OCI-LY3 (cell line): ENCODE measurements at regions not wholly inside any gene's neighbourhood (a gene's known extent, or its start where the extent isn't known, plus 50 kb on each side); places are given as distances from the start of the nearest gene placed in this dataset.

Experiments used
- H2AFZ ChIP-seq: fragments of 200-600, 300-600 bp; shearing (Covaris generic); 2 replicates; pipeline ENCODE4 v1.6.0; 2014; ENCODE audit warnings: antibody characterized with exemption, low read depth, low read length
- H3K27ac ChIP-seq: fragments of 200-600, 300-600 bp; sonication (generic); 2 replicates; pipeline ENCODE4 v1.5.1; 2014; ENCODE audit warnings: mild to moderate bottlenecking, low read length, moderate library complexity, mixed read lengths
- H3K27me3 ChIP-seq: fragments of 200-600, 300-600 bp; sonication (generic); 2 replicates; pipeline ENCODE4 v1.6.1; 2014; ENCODE audit warnings: low read depth, low read length, mixed read lengths
- H3K36me3 ChIP-seq: fragments of 200-600, 300-600 bp; sonication (generic); replicated peaks from 2 replicates; pipeline ENCODE3; 2014; ENCODE audit warnings: low read depth, low read length, mixed read lengths
- H3K4me1 ChIP-seq: fragments of 300-600, 200-600 bp; sonication (generic); 2 replicates; pipeline ENCODE4 v1.6.1; 2014; ENCODE audit warnings: low read length, mixed read lengths
- H3K4me2 ChIP-seq: fragments of 200-600, 300-600 bp; sonication (generic); 2 replicates; pipeline ENCODE4 v1.6.1; 2014; ENCODE audit warnings: low read length, mixed read lengths
- H3K4me3 ChIP-seq: fragments of 300-600, 200-600 bp; sonication (generic); 2 replicates; pipeline ENCODE4 v1.5.1; 2014; ENCODE audit warnings: antibody characterized with exemption, mild to moderate bottlenecking, low read length, moderate library complexity
- H3K79me2 ChIP-seq: fragments of 300-600, 200-600 bp; shearing (Covaris generic); 2 replicates; pipeline ENCODE4 v1.6.1; 2014; ENCODE audit warnings: mild to moderate bottlenecking, low read length, mixed read lengths
- H3K9ac ChIP-seq: fragments of 300-600, 200-600 bp; shearing (Covaris generic); 2 replicates; pipeline ENCODE4 v1.6.0; 2014; ENCODE audit warnings: mild to moderate bottlenecking, low read length, moderate library complexity
- H3K9me3 ChIP-seq: fragments of 200-600, 300-600 bp; shearing (Covaris generic); 2 replicates; pipeline ENCODE4 v1.6.1; 2014; ENCODE audit warnings: low read length, mixed read lengths; ENCODE audit not compliant: insufficient read depth
- H4K20me1 ChIP-seq: fragments of 200-600, 300-600 bp; sonication (generic); 2 replicates; pipeline ENCODE4 v1.6.1; 2016; ENCODE audit warnings: low read length, mixed read lengths; ENCODE audit not compliant: insufficient read depth
- EZH2phosphoT487 ChIP-seq: fragments of 200-600 bp; shearing (Covaris generic); IDR thresholded peaks from 2 replicates; pipeline ENCODE4 v1.6.1; 2018; ENCODE audit warnings: antibody characterized with exemption, mixed run types, low read depth
- TF ChIP-seq, protein P1 (sequence below): fragments of 200-600, 300-600 bp; sonication (generic); IDR thresholded peaks from 2 replicates; pipeline ENCODE4 v1.5.1; 2014; ENCODE audit warnings: antibody characterized with exemption, low read length, low read depth

DNA sequence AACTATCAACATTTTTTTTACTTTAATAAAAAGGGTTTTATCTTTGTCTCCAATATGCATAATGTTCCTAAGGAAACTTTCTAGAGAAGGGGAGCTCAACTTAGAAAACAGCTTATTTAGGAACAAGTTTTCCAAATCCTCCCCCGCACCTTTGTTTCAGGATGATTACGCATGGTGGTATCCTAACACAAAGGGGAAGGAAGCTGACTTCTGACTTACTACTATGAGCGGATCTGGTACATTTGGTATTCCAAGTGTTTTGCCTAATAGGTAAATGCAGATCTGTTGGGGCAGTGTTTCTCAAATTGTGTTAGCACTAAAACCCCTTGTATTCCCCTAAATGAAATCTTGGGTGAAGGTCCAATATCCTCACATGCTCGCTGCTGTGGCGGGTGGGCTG, 229.3 kb upstream of the KLF14 start:
- H3K27me3 ChIP-seq: no peaks in the 10 kb centered on the region
- H3K27ac ChIP-seq: peak overlapping the region; percentile 58
- peaks cover 5% of the 10 kb centered on the region; the same call in 1 of the 2 replicates for H4K20me1 ChIP-seq
- H3K4me1 ChIP-seq: peaks cover 54% of the 10 kb centered on the region
- H3K36me3 ChIP-seq: peaks cover 19% of the 10 kb centered on the region
- H3K9me3 ChIP-seq: no peaks in the 10 kb centered on the region
- TF ChIP-seq, protein P1, sequence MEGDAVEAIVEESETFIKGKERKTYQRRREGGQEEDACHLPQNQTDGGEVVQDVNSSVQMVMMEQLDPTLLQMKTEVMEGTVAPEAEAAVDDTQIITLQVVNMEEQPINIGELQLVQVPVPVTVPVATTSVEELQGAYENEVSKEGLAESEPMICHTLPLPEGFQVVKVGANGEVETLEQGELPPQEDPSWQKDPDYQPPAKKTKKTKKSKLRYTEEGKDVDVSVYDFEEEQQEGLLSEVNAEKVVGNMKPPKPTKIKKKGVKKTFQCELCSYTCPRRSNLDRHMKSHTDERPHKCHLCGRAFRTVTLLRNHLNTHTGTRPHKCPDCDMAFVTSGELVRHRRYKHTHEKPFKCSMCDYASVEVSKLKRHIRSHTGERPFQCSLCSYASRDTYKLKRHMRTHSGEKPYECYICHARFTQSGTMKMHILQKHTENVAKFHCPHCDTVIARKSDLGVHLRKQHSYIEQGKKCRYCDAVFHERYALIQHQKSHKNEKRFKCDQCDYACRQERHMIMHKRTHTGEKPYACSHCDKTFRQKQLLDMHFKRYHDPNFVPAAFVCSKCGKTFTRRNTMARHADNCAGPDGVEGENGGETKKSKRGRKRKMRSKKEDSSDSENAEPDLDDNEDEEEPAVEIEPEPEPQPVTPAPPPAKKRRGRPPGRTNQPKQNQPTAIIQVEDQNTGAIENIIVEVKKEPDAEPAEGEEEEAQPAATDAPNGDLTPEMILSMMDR: no peak
- TF ChIP-seq EZH2phosphoT487: no peak
- no peak overlapping the region for H2AFZ ChIP-seq
- H3K79me2 ChIP-seq: peaks cover 58% of the 10 kb centered on the region
- peak overlapping the region; percentile 67 for H3K4me3 ChIP-seq
- peak overlapping the region; percentile 78 for H3K4me2 ChIP-seq
- peak overlapping the region; percentile 32 for H3K9ac ChIP-seq

DNA sequence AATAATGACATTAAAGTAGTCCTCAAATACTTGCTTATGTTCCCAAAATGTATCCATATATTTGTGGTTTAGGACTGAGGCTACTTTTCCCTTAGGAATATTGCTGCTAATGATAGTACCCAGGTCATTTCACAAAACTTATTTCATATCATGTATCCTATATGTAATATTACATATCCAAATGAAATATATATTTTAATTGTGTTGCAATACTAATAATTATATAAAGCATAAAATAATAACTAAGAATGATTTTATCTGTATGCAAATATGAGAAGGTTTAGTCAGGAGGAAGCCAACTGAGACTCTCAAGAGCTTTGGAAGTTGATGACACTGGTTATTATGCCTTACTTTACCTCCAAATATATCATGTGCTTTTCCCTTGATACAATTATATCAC, 231.5 kb upstream of the KLF14 start:
- Histone ChIP-seq H3K27ac (no peak overlapping the region), H3K9me3 (no peaks in the 10 kb centered on the region), H3K9ac (no peak overlapping the region), H3K4me3 (no peak overlapping the region), H3K4me2 (no peak overlapping the region), H2AFZ (no peak overlapping the region), H3K36me3 (peaks cover 3% of the 10 kb centered on the region), H3K4me1 (peaks cover 75% of the 10 kb centered on the region), H3K27me3 (no peaks in the 10 kb centered on the region), H4K20me1 (no peaks in the 10 kb centered on the region), H3K79me2 (peaks cover 49% of the 10 kb centered on the region)
- TF ChIP-seq, protein P1: no peak
- no peak for TF ChIP-seq EZH2phosphoT487

DNA sequence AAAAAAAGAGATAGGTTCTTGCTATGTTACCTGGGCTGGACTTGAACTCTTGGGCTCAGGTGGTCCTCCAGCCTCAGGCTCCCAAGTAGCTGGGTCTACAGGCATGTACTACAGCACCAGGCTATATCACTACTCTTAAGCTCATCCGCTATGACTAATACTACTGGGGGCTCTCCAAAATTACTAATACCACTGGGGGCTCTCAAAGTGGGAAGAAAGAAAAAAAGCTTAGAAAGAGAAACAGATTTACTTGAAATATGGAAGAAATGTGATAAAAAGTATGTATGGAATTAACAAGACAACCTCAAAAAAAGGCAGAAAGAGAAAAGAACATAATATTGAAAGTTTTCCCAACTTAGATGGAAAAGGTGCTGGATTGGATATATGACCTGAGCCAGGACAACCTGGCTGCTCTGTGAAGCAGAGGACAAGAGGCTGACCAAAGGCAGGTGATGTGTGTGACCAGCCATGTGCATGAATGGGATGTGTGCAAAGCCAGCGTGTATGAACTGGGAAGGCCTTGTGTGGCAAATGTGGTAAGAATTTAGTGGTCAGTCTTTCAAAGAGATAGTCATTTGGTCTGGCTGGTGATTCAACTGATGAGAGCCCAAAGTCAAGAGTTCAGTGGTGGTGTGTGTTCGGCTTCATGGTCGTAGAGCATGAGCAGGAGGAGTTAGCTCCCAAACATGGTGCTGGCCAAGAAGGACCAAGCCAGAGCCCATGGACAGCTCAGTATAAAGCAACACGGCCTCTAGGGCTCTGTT, 232.4 kb upstream of the KLF14 start:
- no peak overlapping the region for H2AFZ ChIP-seq
- TF ChIP-seq, protein P1: no peak
- no peak for TF ChIP-seq EZH2phosphoT487

DNA sequence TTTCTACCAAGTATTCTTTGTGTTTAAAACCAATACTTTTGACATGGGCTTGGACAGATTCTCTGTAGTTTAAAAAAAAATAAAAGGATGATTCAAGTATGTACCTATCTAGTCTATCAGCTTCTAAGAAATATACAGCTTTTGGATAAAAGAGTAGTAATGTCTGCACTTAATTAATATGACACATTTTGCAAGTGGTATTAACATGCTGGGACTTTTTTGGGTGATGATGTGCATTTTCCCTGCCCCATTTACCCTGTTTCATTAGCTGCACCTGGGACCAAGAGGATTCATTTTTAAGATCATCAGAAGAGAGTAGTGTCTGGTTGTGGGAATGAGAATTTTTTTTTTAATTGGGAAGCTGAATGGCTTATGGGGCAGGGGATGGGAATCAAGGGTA, 236.2 kb upstream of the KLF14 start:
- H3K9me3 ChIP-seq: peaks cover 4% of the 10 kb centered on the region; the same call in 1 of the 2 replicates
- peaks cover 5% of the 10 kb centered on the region for H3K36me3 ChIP-seq
- no peak overlapping the region for H2AFZ ChIP-seq
- no peaks in the 10 kb centered on the region for H4K20me1 ChIP-seq
- peak overlapping the region; percentile 2; the same call in 1 of the 2 replicates for H3K9ac ChIP-seq
- H3K27me3 ChIP-seq: no peaks in the 10 kb centered on the region
- peak overlapping the region; percentile 11; the same call in 1 of the 2 replicates for H3K27ac ChIP-seq
- peaks cover 49% of the 10 kb centered on the region for H3K4me1 ChIP-seq
- peak overlapping the region; percentile 48 for H3K4me2 ChIP-seq
- H3K79me2 ChIP-seq: peaks cover 19% of the 10 kb centered on the region
- peak overlapping the region; percentile 23 for H3K4me3 ChIP-seq
- TF ChIP-seq, protein P1: no peak
- TF ChIP-seq EZH2phosphoT487: no peak

More for the DNA sequence above, 232.4 kb upstream of the KLF14 start:
- Histone ChIP-seq H3K4me2 (no peak overlapping the region), H4K20me1 (no peaks in the 10 kb centered on the region), H3K9me3 (no peaks in the 10 kb centered on the region), H3K79me2 (peaks cover 45% of the 10 kb centered on the region), H3K27me3 (no peaks in the 10 kb centered on the region), H3K4me3 (no peak overlapping the region), H3K36me3 (no peaks in the 10 kb centered on the region), H3K4me1 (peaks cover 83% of the 10 kb centered on the region), H3K27ac (no peak overlapping the region), H3K9ac (no peak overlapping the region)
